ENCODE measurements at regions not wholly inside any gene's neighbourhood (a gene's known extent, or its start where the extent isn't known, plus 50 kb on each side); places are given as distances from the start of the nearest gene placed in this dataset.

- TF ChIP-seq CTCF (conservative IDR thresholded peaks at IDR 0.05; ENCODE audit: low read length) (no peak), EZH2phosphoT487 (IDR thresholded peaks at IDR 0.05; ENCODE audit: borderline replicate concordance, low read depth, low read length) (no peak)
Observed at GRCh38 chrX:20454117-20454516, 187.4 kb upstream of the RPS6KA3 start.
